Parathyroid adenoma (tissue), 2 donors: ENCODE measurements at regions not wholly inside any gene's neighbourhood (a gene's known extent, or its start where the extent isn't known, plus 50 kb on each side); places are given as distances from the start of the nearest gene placed in this dataset.

Experiments used
- H2AFZ ChIP-seq: fragments of 300-600 bp; sonication (generic); one replicate; pipeline ENCODE4 v1.7.0; 2017; ENCODE audit warnings: antibody characterized with exemption, mild to moderate bottlenecking
- H3K27ac ChIP-seq: fragments of 300-600 bp; sonication (generic); one replicate; pipeline ENCODE4 v1.7.0; 2017
- H3K27me3 ChIP-seq: fragments of 300-600 bp; sonication (generic); one replicate; pipeline ENCODE4 v1.7.0; 2017; ENCODE audit warnings: low read length; ENCODE audit not compliant: control insufficient read depth, insufficient read depth
- H3K36me3 ChIP-seq: fragments of 300-600 bp; sonication (generic); one replicate; pipeline ENCODE4 v1.7.0; 2017; ENCODE audit warnings: low read length; ENCODE audit not compliant: control insufficient read depth, insufficient read depth
- H3K4me1 ChIP-seq: fragments of 300-600 bp; sonication (generic); one replicate; pipeline ENCODE4 v1.7.0; 2017; ENCODE audit warnings: control low read depth
- H3K4me2 ChIP-seq: fragments of 300-600 bp; sonication (generic); one replicate; pipeline ENCODE4 v1.7.0; 2017; ENCODE audit warnings: low read length
- H3K4me3 ChIP-seq: fragments of 300-600 bp; sonication (generic); one replicate; pipeline ENCODE4 v1.7.0; 2017; ENCODE audit warnings: low read depth, low read length
- H3K79me2 ChIP-seq: fragments of 300-600 bp; sonication (generic); one replicate; pipeline ENCODE4 v1.7.0; 2017; ENCODE audit warnings: control low read depth
- H3K9ac ChIP-seq: fragments of 300-600 bp; sonication (generic); one replicate; pipeline ENCODE4 v1.7.0; 2017; ENCODE audit warnings: mild to moderate bottlenecking
- H3K9me3 ChIP-seq: fragments of 300-600 bp; sonication (generic); one replicate; pipeline ENCODE4 v1.7.0; 2017; ENCODE audit warnings: low read length; ENCODE audit not compliant: control insufficient read depth
- TF ChIP-seq, protein P1 (sequence below): fragments of 300-600 bp; sonication (generic); IDR thresholded peaks from one replicate; pipeline ENCODE4 v1.7.0; 2017; ENCODE audit warnings: antibody characterized with exemption, mild to moderate bottlenecking
- donor health status: primary hyperparathyroidism.

DNA sequence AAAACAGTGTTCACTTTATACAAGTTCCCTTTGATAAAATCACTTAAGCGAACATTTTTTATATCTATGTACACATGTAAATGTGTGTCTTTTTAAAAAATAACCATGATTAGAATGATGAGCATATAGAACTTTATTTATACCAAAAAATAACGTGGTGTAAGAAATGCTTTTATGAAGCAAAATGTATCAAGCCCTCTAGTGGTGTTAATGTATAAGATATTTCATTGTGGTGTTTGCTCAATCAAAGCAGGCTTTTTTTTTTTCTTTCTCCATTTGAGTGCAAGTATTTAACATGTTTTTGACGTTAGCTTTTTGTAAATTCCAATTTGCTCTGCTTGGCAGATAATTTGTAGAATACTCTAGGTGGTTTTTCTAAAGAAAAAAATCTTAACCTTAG lies 2092.4 kb upstream of the TENM3 start:
- H3K27ac ChIP-seq, result no peak overlapping the region

DNA sequence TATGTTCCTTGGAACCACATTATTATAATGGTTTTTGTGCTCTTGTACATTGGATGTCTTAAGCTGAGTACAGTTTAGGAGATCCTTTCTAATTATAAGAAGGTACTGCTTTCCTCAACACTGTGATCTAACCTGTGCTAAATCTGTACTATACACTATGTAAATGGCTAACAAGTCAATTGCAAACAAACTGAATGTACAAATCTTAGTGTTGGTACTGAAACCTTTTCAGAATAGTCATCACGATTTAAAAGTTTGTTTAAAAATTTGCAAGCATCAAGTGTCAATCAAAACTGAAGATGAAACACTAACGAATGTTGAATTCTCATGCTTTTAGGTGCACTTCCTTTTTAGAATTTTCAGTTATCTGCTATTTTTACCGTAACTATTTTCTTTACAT lies 2090.4 kb upstream of the TENM3 start:
- H3K4me3 ChIP-seq, result no peak overlapping the region
- no peak overlapping the region for H3K27ac ChIP-seq
- no peaks in the 10 kb centered on the region for H3K9me3 ChIP-seq
- H3K4me1 ChIP-seq, result no peaks in the 10 kb centered on the region
- H2AFZ ChIP-seq, result no peak overlapping the region
- TF ChIP-seq, protein P1, sequence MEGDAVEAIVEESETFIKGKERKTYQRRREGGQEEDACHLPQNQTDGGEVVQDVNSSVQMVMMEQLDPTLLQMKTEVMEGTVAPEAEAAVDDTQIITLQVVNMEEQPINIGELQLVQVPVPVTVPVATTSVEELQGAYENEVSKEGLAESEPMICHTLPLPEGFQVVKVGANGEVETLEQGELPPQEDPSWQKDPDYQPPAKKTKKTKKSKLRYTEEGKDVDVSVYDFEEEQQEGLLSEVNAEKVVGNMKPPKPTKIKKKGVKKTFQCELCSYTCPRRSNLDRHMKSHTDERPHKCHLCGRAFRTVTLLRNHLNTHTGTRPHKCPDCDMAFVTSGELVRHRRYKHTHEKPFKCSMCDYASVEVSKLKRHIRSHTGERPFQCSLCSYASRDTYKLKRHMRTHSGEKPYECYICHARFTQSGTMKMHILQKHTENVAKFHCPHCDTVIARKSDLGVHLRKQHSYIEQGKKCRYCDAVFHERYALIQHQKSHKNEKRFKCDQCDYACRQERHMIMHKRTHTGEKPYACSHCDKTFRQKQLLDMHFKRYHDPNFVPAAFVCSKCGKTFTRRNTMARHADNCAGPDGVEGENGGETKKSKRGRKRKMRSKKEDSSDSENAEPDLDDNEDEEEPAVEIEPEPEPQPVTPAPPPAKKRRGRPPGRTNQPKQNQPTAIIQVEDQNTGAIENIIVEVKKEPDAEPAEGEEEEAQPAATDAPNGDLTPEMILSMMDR, result no peak
- no peak overlapping the region for H3K4me2 ChIP-seq
- H3K36me3 ChIP-seq, result no peaks in the 10 kb centered on the region
- H3K9ac ChIP-seq, result no peak overlapping the region
- H3K79me2 ChIP-seq, result no peaks in the 10 kb centered on the region
- H3K27me3 ChIP-seq, result no peaks in the 10 kb centered on the region

More for the DNA sequence above, 2092.4 kb upstream of the TENM3 start:
- Histone ChIP-seq H3K27me3 (no peaks in the 10 kb centered on the region), H3K79me2 (no peaks in the 10 kb centered on the region), H2AFZ (no peak overlapping the region), H3K36me3 (no peaks in the 10 kb centered on the region), H3K9ac (no peak overlapping the region), H3K9me3 (no peaks in the 10 kb centered on the region), H3K4me1 (no peaks in the 10 kb centered on the region), H3K4me3 (no peak overlapping the region), H3K4me2 (no peak overlapping the region)
- TF ChIP-seq, protein P1, result no peak

DNA sequence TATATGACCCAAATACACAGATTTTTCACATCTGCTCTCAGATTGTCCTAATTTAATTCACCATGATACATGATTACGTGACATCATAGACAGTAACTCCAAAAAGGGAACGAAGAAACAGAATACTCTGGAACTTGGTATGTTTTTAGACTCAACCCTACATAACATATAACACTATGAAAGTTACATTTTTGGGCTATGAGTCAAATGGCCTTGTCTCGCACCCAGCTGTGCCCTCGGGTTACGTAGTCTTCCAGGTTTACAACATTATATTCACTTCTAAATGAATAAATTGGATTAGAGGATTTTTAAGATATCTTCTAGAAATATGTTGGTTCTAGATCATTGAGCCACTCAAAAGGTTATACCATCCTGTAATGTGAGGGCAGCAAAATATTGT lies 2089.6 kb upstream of the TENM3 start:
- Histone ChIP-seq H3K4me2 (no peak overlapping the region), H3K36me3 (no peaks in the 10 kb centered on the region), H3K4me1 (no peaks in the 10 kb centered on the region), H3K9me3 (no peaks in the 10 kb centered on the region), H2AFZ (no peak overlapping the region), H3K79me2 (no peaks in the 10 kb centered on the region), H3K4me3 (no peak overlapping the region), H3K27ac (no peak overlapping the region), H3K9ac (no peak overlapping the region), H3K27me3 (no peaks in the 10 kb centered on the region)
- TF ChIP-seq, protein P1, result no peak

DNA sequence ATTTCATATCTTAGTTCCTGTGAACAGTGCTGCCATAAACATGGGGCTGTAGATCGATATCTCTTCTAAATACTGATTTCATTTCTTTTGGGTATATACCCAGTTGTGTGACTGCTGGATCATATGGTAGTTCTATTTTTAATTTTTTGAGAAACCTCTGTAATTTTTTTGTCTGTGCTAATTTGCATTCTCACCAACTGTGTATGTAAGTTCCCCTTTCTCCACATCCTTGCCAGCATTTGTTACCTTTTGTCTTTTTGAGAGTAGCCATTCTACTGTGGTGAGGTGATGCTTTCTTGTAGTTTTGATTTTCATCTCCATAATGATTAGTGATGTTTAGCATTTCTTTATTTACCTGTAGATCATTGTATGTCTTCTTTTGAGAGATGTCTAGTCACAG lies 2086.5 kb upstream of the TENM3 start:
- Histone ChIP-seq H3K9me3 (no peaks in the 10 kb centered on the region), H3K36me3 (no peaks in the 10 kb centered on the region), H3K4me1 (no peaks in the 10 kb centered on the region), H3K27me3 (no peaks in the 10 kb centered on the region), H3K4me2 (no peak overlapping the region), H3K9ac (no peak overlapping the region), H3K4me3 (no peak overlapping the region), H2AFZ (no peak overlapping the region), H3K27ac (no peak overlapping the region), H3K79me2 (no peaks in the 10 kb centered on the region)
- TF ChIP-seq, protein P1, result no peak

DNA sequence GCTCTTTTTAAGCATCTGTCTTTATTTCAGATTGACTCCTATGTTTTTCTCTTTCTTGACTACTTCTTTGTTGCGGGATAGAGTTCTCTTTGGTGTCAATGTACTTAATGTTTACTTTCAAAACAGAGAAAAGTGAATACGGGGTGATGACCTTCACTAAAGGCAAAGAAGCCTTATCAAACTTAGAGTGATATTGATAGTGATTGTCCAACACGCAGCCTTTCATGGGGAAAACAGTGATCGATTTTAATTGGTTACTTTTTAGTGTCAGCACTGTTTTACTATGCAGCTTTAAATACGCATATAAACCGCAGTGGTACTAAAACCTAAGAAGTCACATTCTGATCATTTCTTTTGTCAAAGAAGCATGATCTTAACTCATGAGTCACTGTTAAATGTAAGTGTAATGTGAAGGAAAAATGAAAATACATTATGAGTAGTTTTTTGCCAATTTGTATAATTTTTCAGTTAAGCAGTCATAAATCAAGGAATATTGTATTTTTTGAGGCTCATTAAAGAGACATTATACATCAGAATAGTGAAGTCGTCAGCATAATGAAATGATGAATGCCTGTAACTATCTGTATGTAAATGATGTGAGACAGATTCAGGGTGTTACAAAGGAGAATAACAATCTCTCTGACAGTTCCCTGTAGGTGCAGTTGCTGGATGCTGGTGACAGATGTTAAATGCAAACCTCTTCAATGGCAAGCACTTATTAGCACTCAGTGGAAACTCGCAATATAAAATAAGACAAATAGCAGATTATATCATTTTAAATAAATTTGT lies 2082.8 kb upstream of the TENM3 start:
- H3K9ac ChIP-seq, result no peak overlapping the region
- H2AFZ ChIP-seq, result no peak overlapping the region
- H3K4me3 ChIP-seq, result no peak overlapping the region
- no peak overlapping the region for H3K4me2 ChIP-seq
- H3K27me3 ChIP-seq, result no peaks in the 10 kb centered on the region
- H3K9me3 ChIP-seq, result no peaks in the 10 kb centered on the region
- no peak overlapping the region for H3K27ac ChIP-seq
- H3K4me1 ChIP-seq, result no peaks in the 10 kb centered on the region
- H3K36me3 ChIP-seq, result no peaks in the 10 kb centered on the region
- no peaks in the 10 kb centered on the region for H3K79me2 ChIP-seq
- TF ChIP-seq, protein P1, result no peak
